Activated CD4-positive, alpha-beta T cell treated with anti-CD3 and anti-CD28 coated beads, Interleukin-2, amount 50 U/mL, for 48 hours (primary cell): ENCODE measurements at regions not wholly inside any gene's neighbourhood (a gene's known extent, or its start where the extent isn't known, plus 50 kb on each side); places are given as distances from the start of the nearest gene placed in this dataset.

Source experiments
- DNase-seq, 2 experiments: peaks; one replicate each; pipeline ENCODE4 v3.0.0-alpha.2; 2020

GRCh38 chr2:219692521-219692920 lies 65.1 kb downstream of the SLC4A3 start:
- no peak for DNase-seq

DNA sequence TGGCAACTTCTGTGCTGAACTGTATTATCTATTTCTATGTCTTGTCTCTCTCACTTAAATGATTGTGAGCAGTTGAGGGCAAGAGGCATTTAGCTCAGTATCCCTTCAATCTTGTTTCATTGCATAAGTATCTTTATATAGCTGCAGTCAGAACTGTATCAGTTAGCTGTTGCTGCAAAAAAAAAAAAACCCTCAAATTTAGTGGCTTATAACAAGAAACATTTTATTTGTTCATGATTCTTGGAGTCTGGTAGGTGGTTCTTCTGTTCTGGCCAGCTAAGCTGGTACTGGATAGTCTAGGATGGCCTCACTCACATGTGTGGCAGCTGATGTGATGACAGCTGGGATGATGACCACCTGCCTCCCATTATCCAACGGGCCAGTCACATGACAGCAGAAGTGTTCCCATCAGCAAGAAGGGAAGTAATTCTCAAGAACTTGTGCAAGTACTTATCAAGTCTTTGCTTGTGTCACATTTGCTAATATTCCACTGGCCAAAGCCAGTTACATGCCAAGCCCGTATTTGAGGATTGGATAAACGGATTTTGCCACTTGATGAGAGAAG lies 67.8 kb downstream of the SLC4A3 start:
- DNase-seq, result no peak

GRCh38 chr2:219697811-219698747 lies 70.6 kb downstream of the SLC4A3 start:
- no peak for DNase-seq

DNA sequence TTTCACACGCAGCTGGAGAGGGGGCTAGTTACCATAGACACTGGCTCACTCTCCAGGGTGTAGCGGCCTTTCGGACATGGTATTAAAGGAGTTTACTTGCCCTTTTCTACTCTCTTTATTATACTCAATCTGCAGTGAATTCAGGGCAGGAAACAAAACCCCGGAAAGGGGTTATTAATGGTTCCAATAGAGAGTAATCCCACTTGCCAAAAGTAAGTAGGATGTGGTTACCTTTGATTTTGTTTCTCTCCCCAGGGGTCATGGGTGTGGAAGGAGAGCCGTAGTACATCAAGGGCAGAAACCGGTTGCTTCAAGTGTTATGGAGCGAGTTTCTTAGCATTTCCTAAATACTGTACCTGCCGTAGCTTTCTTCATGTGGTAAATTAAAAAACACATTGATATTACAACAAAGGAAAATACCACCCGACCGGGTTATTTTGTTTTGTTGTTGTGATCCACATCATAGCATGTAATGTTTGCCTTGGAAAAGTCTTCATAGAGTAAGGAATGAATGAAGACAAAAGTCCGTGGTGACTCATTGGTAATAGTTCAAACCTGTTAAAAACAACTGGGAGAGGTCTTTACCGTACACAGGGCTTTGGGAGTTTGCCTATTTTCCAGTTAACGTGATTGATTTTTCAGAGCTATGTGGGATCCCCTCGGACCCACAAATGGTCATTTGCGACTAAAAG lies 71.5 kb downstream of the SLC4A3 start:
- DNase-seq, result no peak

DNA sequence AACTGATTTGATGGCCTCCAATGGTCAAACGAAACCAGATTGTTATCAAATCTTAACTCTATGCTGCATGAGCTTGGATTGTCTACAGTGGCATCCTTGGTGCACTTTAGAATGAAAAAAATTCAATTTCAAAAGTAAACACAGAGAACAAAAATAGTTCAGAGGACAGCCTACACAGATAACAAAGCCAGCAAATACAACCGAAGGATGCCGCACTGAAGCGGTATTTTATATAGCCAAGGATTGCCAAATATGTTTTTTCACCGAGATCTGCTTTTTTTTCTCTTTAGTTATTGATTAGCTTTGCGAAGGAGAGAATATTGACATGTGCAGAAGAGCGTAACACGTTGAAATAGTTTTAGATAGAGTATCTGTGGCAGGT lies 72.0 kb downstream of the SLC4A3 start:
- no peak for DNase-seq

DNA sequence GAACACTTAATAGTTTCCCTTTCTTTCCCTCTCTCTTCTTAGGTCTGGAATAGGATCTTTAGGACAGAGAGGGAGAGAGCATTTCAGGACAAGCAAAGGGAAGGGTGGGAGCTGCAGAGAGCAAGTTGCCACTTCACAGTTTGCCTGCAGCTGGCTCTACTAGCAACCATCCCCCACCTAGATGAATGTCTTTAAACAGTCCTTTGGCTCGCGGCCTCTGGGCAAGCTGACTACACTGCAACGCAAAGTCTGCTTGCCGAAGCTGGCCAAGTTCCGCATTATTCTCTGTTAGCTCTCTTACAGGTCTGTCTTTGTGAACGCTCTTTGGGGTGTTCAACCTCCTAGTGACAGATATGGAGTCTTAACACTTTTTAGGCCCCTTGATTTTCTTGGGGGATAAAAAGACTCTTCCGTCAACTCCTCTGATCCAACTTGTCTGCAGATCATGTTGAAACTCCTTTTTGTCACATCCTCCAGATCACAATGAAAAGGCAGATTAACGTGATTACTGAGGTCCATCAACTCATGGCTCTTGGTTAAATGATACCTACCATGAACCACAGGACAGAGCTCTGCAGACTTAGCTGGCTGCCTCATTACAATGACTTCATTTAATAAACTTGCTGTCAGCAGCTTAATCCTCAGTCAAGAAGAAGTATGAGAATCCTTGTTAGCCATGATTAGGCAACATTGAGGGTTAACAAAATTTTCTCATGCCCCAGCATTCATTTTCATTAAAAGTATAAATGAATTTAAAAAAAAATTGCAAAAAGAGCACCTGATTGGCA lies 74.6 kb downstream of the SLC4A3 start:
- no peak for DNase-seq

DNA sequence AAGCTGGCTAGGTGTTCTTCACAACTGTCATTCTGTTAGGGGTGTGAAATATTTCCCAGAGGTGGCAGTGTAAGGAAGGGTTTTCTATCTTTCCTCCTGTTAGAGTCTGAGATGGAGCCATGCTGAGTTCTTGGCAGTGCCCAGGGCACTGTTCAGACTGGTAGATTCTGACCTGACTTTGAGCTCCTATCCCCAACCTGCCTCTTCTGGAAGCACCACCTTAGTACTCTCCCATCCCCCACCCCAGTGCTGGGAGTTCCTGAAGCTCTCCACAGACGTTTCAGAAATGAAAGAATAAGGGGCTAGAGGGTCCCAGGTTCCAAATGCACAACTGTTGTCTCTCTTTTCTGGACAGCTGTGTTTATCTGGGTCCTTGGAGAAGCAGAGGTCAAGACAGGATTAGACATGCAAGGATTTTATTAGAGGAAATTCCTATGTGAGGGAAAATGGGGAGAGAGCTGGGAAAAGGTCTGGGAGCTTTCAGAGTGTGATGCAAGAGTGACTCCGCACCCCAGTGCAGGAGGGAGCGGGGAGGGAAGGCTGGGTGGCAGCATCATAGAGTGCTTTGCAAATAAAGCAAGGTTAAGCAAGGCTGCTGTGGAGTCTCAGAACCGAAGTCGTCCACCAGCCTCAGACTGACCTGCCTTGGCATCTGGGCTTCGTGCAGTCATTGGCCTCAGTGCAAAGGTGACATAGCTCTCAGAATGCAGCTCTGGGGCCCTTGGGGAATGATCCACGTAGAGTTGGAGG lies 75.5 kb downstream of the SLC4A3 start:
- DNase-seq, result no peak

- DNase-seq, result no peak
Measured at GRCh38 chr2:219704878-219705277, 77.4 kb downstream of the SLC4A3 start.

- no peak for DNase-seq
Measured at GRCh38 chr2:219706823-219707281, 79.4 kb downstream of the SLC4A3 start.

GRCh38 chr2:219707496-219708285 lies 80.3 kb downstream of the SLC4A3 start:
- no peak for DNase-seq

GRCh38 chr2:219709331-219709761 lies 81.9 kb downstream of the SLC4A3 start:
- DNase-seq, result no peak

GRCh38 chr2:219713110-219713509 lies 85.7 kb downstream of the SLC4A3 start:
- no peak for DNase-seq

DNA sequence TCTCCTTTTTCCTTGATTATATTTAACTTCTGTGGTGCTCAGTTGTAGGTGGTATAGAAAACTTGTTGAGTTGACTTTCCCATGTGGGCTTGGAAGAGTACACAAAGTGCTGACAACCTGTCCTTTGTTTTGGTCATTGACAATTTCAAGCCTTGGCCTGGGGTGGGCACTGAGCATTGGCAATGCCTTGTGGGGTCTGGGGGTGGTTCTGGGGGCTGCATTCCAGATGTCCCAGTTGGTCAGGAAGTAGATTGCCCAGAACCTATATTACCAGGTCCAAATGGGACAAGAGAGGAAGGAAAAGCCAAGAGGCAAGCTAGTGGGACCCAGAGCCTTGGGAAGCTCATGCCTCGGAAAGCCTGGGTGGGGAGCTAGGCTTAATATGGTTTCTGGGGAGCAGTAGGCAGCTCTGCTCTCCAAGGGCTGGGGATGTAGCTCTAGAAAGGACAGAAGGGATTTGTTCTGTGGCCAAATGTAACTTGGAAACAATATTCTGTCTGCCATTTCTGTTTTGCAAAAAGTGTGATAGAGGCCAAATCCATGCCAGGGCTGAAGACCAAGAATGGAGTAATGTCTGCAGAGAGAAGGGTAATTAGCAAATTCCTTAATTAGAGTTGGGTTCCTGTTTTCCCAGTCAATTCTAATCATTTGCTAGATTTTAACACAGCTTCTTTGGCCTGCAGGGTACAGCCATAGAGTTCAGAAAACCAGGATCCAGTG lies 87.4 kb downstream of the SLC4A3 start:
- no peak for DNase-seq

DNA sequence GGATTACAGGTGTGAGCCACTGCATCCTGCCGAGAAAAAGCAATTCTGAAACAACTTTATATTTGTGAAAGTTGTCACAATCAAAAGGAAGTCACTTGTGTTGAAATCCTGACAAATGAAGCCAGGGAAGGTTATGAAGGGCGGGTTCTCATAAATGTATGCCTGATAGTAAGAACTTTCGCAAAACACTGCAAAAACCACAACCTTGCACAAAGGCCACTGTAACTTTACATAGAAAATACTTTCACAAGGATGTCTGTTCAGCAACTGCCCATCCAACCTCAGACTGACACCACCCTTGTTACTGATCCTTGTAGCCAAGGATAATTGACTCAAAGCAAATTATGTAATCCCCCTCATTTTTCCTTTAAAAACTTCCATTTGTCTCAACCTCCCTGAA lies 90.6 kb downstream of the SLC4A3 start:
- no peak for DNase-seq

- DNase-seq, result no peak
Measured at GRCh38 chr2:219719521-219719920, 92.1 kb downstream of the SLC4A3 start.

DNA sequence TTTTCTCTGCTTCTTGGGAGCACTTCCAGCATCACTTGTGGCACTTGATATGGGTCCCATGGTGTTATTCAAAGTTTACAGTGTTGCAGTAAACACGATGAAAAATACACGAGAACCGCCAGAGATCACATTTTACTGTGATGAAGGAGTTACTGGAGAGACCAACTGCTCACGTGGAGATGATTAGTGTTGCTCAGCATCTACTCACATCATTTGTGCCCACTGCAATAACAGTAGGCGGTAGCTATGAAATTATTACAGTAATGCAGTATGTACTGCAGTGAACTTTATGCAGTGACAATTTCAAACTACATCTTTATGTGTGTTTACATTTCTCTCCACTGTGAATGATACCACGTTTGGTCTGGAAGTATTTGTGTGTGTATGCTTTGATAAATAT lies 93.5 kb downstream of the SLC4A3 start:
- DNase-seq, result no peak

DNA sequence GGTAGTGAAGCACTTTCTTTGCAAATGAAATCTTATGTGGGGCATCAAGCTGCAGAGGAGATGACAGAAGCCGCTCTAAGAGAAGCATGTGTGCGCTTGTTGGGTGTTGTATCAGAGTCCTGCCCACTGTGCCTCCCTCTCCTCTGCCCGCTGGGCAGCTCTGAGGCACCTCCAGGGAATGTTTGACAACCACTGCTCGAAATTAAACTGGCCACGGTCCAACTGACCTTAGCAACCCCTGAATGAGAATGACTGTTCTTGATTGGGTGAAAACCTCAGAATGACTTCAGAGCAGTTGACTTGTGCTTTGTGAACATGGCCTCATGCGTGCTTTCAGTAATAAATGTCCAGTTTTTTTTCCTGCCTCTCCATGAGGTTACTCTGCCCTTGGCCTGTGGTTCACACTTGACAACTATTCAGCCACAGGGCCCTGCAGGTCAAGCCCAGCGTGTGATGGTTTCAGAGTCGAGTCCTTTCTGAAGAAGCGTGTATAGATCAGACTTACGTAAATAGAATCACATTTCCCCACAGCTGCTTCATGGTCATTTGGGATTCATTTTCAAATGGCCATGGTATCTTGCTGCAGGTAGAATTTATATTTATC lies 94.9 kb downstream of the SLC4A3 start:
- no peak for DNase-seq

GRCh38 chr2:219723311-219723710 lies 95.9 kb downstream of the SLC4A3 start:
- DNase-seq, result no peak

DNA sequence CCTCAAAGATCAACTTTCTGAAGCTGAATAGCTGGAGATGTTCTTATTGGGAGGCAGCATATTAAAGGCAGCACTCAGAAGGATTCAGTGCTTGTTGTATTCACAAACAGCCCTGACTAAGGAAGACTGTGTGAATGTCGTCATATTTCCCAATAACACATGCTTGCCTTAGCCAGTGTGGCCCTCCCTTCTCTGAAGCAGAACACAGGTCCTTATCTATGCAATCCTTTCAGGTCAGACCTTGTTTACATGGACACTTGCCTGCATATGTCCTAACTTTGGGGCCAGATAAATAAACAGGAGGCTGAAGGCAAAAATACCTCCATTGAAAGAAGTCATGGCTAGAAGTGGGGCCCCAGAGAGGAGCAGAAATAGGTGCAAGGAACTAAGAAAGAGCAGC lies 97.2 kb downstream of the SLC4A3 start:
- no peak for DNase-seq

GRCh38 chr2:219726916-219727315 lies 99.5 kb downstream of the SLC4A3 start:
- no peak for DNase-seq
